ENCODE measurements at regions not wholly inside any gene's neighbourhood (a gene's known extent, or its start where the extent isn't known, plus 50 kb on each side); places are given as distances from the start of the nearest gene placed in this dataset.

DNA sequence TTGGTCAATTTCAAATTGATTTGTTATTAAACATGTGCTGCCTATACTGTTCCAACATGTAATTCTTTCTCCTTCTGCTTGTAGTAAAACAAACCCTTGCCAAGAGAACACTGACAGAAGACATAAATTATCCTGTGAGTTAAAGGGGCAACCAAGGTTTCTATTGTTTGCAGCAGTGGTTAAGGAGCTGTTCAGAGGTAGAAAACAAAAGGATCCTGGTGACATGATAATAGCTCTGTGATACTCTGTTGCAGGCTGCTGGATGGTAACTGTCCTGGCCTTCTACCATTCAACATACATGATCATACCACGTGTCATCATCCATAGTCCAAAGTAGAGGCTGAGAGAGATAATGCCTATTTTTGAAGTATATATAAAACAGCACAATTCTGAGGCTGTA, 75.8 kb upstream of the F9 start:
- TF ChIP-seq CTCF (IDR thresholded peaks at IDR 0.05) (no peak), POLR2A (IDR thresholded peaks at IDR 0.05) (no peak)
